GM10266 (cell line): ENCODE measurements at regions not wholly inside any gene's neighbourhood (a gene's known extent, or its start where the extent isn't known, plus 50 kb on each side); places are given as distances from the start of the nearest gene placed in this dataset.

ENCODE experiments used
- DNase-seq: peaks from one replicate; pipeline ENCODE4 v3.0.0; 2012; ENCODE audit errors: extremely low spot score
- CTCF ChIP-seq: IDR thresholded peaks from 2 replicates; pipeline ENCODE4 v1.5.1; 2012; ENCODE audit warnings: mild to moderate bottlenecking, low read depth; ENCODE audit not compliant: control insufficient read depth, insufficient read depth; ENCODE audit errors: missing control alignments

DNA sequence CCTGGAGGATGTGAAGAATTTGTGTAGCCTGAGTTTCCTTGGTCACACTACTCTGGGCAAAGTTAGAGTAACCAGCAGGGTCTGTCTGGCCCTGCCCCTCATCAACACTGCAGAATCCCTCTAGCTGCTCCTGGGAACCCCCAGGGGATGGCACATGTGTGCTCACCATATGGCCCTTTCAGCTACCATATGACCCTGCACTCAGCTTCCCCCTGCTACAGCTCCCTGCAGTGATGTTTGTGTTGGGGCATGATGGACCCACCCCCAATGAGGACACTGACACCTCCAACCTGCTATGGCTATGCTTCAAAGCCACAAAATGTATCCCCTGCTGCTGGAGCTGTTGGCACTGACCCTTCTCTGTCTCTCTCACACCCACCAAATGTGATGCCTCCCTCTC, 152.7 kb downstream of the SNX18 start:
- DNase-seq: no peak
- no peak for TF ChIP-seq CTCF

DNA sequence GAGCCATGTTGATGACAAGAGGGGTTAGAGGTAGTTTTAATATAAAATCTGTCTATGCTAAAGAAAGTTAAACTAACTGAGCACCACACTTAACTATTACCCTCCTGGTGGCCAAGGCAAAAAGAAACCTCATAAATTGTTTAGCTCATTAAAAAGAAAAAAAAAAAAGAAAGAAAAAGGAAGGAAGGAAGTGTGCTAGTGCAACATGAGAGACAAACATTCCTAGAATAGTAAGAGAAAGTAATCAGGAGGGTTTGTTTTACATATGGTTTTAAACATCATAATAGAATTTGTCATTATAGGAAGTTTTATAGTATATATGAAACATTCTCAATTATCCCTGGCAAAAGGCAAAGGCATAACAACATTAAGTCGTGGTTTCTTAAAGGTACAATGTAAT, 152.3 kb downstream of the SNX18 start:
- DNase-seq: no peak
- no peak for TF ChIP-seq CTCF

DNA sequence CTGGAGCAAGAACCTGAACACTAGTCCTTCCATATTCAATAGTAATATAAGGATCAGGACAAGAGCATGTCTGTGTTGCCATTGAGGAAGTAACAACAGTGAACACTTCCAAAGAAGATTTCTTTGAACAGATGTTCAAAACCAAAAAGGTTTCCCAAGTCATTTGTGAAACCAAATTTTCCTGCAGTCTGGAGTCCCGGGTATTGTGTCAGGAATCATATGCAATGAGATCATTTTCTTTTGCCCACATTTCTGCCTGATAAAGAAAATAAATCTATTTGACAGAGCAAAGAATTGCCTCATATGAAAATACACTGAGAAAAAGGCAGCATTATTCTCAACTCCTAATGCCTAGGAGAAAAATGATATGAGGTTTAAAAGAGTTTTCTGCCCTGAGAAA, 151.7 kb downstream of the SNX18 start:
- TF ChIP-seq CTCF: no peak
- DNase-seq: no peak

DNA sequence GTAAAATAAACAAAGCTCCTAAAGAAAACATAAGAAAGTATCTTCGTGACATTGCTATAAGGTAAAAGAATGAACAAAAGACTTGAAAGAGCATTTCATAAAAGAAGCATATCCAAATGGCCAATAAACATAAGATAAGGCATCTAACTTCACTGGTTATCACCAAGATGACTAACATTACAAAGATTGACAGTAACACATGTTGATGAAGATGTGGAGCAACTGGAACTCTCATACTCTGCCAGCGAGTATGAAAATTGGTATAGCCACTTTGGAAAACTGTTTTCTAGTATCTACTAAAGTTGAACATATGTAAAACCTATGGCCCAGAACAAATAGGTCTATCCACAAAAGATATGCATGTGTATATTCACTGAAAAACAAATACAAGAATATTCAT, 150.5 kb downstream of the SNX18 start:
- no peak for TF ChIP-seq CTCF
- no peak for DNase-seq

GRCh38 chr5:54667136-54667535, 149.6 kb downstream of the SNX18 start:
- TF ChIP-seq CTCF: no peak

GRCh38 chr5:54663866-54664265, 146.3 kb downstream of the SNX18 start:
- DNase-seq: no peak
- TF ChIP-seq CTCF: no peak

More at GRCh38 chr5:54667136-54667535, 149.6 kb downstream of the SNX18 start:
- DNase-seq: no peak

GRCh38 chr5:54661111-54661510, 143.6 kb downstream of the SNX18 start:
- TF ChIP-seq CTCF: no peak
- no peak for DNase-seq
